Right renal pelvis (tissue), 4 donors: ENCODE measurements at regions not wholly inside any gene's neighbourhood (a gene's known extent, or its start where the extent isn't known, plus 50 kb on each side); places are given as distances from the start of the nearest gene placed in this dataset.
"Not testable (repeated sequence)": the region's sequence is repeated elsewhere in the genome, so short reads cannot be mapped to it uniquely, and the experiment has no call there.

Experiments used
- DNase-seq, 4 donors: peaks; one replicate each; pipeline ENCODE4 v3.0.0-alpha.2; 2013; ENCODE audit warnings: low read depth in 4 of 4, low spot score in 3 of 4, missing footprints in 1 of 4

DNA sequence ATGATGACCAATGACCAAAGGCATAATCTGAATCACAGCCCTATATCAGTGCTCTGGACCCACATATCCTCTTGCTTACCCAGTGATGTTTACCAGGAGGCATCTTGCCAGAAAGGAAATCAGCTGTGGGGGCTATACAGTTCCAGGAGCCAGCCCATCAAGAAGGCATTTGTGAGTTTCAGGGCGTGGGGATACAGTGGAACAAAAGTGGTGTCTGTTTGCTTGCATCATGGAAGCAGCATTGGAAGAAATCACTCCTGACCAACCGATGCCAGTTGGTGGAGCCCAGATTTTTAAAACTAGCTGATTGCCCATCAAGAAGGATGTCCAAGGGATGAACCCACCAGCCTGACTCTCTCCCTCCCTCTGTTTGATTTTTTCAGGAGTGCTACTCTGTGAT, 106.5 kb upstream of the EGFLAM start:
- no peak for DNase-seq

DNA sequence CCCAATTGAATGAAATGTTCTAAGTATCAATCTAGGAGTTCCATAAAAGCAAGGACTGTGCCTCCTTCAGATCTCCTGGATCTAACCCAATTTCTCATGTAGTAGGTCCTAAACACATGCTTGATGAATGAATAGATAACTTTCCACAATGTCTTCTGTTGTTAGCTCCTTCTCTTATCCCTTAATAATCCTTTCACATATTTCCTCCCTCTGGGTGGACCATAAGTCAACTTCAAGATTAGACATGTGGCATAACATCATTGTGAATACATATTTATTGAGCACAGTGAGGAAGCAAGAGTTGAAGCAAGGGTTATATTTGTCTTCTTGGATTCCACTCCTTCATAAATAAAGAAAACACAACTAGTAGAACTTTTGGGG, 108.6 kb upstream of the EGFLAM start:
- DNase-seq: no peak

DNA sequence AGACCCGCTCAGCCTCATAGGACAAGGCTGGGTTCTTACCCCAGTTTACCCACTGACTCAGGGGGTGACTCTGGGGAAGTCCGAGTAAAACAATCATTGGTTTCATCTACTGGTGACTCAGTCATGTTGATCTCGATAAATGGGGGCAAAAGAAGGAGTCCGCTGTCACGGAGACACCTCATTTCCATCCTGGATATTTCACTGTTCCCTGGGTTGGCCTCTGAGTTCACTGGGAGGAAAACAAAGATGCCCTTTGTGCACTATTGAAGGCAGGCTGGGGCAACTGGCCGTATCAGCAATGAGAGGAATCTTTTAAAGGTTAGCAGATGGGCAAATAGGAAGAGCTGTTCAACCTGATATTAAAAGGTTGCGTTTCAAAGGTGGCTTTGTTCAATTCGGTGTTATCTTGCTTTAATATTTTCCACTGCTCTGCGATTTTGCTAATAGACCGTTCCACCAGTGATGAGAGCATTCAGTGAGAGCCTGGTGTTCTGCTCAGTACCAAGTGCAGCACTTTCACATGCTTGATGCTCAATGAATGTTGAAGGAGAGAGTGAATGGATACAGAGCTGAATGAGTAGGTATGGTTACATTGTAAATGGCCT, 110.2 kb upstream of the EGFLAM start:
- DNase-seq: no peak

DNA sequence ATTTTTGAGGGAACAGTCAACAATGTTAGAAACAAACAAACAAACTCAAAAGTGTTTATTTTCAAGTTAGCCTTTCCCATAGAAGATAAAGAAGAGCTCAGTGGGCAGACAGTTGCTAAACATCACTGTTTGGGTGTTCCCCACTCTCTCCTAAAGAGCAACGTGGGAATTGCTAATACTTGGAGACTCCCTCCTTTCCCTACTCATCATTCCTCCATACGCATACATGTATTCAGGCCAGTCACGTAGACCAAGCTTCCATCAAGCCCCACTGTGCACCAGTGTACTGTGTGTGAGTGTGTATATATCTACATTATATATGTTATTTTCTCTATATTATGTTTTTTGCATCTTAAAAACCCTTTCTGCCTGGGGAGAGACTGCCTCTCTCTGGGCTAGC, 115.0 kb upstream of the EGFLAM start:
- DNase-seq: no peak

GRCh38 chr5:38141665-38142064, 116.7 kb upstream of the EGFLAM start:
- DNase-seq: no peak

- no peak for DNase-seq
Observed at GRCh38 chr5:38138574-38138973, 119.8 kb upstream of the EGFLAM start.

DNA sequence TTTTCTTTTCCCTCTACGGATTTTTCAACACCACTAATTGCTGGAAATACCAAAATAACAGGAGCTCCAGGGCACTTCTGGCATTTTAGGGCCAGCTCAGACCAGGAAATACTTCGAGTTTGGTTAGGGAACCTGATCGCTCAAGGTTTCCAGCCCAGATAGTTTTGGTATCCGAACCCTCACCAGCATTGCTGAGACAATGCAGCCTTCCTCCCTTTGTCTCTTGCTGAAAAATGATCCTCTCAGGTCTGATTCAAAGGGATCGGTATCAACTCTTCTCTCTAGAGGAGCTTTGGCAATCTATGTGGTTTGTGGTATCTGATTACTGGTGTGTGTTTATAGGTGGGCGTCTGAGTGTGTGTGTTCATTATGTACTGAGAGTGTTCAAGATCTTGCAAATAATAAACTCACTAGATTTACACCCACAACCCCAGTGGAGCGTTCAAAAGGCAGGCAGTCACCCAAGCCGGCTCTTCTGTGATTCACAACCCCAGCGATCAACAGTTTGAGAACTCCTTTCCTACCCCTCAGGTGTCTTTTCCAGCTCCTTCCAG, 122.8 kb upstream of the EGFLAM start:
- no peak for DNase-seq

DNA sequence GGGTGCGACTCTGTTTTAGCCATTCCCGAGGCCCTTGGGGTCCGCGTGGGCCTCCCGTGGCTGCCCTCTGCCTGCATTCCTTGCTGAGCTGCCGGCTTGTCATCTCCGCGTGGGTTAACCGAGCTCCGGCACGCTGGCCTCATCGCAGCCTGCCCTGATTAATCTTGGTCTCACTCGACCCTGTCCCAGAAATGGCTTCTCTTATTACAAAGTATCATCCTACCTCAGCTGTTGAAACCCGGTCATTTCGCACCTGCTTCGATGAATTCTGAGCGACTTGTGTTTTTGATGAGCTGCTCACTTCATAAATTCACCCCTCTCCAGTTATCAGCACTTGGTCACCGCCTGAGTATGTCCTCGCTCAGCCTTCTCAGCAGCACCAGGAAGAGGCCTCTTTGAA, 123.5 kb upstream of the EGFLAM start:
- no peak for DNase-seq

GRCh38 chr5:38134294-38134693, 124.1 kb upstream of the EGFLAM start:
- not testable (repeated sequence) for DNase-seq

- no peak for DNase-seq
Observed at GRCh38 chr5:38131686-38132085, 126.7 kb upstream of the EGFLAM start.

DNA sequence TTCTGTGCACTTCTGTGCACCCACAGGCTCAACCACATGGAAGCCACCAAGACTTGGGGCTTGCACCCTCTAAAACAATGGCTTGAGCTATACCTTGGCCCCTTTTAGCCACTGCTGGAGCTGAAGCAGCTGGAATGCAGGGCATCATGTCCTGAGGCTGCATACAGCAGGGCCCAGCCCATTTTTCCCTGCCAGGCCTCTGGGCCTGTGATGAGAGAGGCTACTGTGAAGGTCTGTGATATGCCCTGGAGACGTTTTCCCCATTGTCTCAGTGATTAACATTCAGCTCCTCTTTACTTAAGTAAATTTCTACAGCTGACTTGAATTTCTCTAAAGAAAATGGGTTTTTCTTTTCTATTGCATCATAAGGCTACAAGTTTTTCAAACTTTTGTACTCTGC, 134.0 kb upstream of the EGFLAM start:
- no peak for DNase-seq

DNA sequence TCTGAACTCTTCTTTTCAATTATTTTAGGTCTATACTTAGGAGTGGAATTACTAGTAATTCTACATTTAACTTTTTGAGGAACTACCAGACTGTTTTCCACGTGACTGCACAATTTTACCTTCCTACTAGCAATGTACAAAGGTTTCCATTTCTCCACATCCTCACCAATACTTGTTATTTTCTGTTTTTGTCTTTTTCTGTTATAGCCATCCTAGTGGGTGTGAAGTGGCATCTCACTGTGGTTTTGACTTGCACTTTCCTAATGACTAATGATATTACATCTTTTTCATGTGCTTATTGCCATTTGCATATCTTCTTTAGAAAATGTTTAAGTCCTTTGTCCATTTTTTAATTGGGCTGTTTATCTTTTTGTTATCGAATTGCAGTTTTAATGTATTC, 136.9 kb upstream of the EGFLAM start:
- no peak for DNase-seq

- DNase-seq: no peak
Observed at GRCh38 chr5:38119836-38120235, 138.5 kb upstream of the EGFLAM start.

DNA sequence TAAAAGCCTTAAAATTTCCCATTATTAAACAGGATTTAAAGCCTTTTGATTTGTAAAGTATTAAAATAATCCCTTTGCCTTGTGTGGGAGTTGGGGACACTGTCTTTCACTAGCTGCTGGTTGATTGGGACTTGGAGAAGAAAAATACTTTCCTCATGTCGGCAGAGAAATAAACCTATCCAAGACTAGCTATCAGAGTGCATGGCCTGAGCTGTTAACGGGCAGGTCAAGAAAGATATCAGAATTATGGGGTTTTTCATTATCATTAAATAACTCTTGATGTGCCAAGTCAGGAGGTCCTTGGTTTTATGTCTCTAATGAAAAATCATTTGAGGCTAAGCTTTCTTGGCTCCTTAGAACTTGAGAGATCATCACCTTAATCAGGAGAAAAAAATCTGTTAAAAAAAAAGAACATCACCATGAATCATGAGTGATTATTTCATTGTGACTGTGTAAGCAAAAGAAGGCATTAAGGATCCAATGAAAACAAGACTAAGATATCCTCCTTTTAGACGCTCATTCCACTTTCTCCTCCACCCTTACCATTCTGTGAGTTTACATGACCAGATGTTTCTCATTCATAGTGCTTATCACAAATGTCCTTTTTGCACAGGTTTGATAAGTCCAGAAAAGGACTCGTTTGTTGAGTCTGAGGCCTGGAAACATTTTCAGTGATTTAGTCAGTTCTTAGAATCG, 140.4 kb upstream of the EGFLAM start:
- DNase-seq: peak in 2 of 4 donors; percentile 44 to 50

GRCh38 chr5:38115318-38115827, 143.0 kb upstream of the EGFLAM start:
- no peak for DNase-seq

DNA sequence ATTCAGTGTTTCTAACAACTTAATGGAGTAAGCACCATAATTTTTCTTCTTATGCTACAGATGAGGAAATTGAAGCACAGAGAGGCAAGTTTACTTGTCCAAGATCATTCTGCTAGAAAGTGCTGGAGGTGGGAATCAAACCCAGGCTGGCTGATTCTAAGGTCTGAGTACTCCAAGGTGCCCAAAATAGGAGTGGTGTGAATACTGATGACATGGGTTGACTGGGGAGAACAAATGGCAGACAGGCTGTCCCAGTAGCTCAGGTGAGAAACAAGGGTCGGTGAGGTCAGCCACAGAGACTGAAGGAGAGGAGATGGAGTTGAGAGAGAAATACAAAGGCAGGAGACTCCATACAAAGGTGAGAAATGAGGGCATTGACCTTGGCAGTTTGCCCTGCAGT, 144.5 kb upstream of the EGFLAM start:
- DNase-seq: no peak

- no peak for DNase-seq
Observed at GRCh38 chr5:38113456-38113855, 144.9 kb upstream of the EGFLAM start.

DNA sequence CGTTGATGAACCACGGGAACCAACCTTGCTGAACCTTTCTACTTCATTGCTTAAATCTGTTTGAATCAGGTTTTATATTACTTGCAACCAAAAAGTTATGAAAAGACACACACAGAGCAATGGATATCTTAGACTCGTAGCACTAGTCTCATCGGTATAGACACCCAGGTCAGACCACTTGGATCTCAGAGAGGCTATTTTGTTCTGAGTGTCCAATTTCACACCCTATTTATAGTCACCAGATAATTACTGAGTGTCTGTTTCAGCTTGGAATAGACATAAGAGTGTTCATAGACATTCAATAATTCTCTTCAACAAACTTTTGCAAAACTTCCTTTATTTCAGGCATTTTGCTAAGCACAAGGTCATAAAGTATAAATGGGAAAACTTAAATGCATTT, 145.4 kb upstream of the EGFLAM start:
- no peak for DNase-seq

- DNase-seq: no peak
Observed at GRCh38 chr5:38110130-38110529, 148.2 kb upstream of the EGFLAM start.

GRCh38 chr5:38107096-38107495, 151.3 kb upstream of the EGFLAM start:
- DNase-seq: no peak

GRCh38 chr5:38105801-38106200, 152.6 kb upstream of the EGFLAM start:
- DNase-seq: no peak

GRCh38 chr5:38105231-38105570, 153.2 kb upstream of the EGFLAM start:
- no peak for DNase-seq
